PC-9 (cell line): ENCODE measurements at regions not wholly inside any gene's neighbourhood (a gene's known extent, or its start where the extent isn't known, plus 50 kb on each side); places are given as distances from the start of the nearest gene placed in this dataset.

Experiments
- EZH2 ChIP-seq: fragments of 200-600 bp; sonication (generic); IDR thresholded peaks from 2 replicates; pipeline ENCODE4 v1.8.0; 2017; ENCODE audit warnings: antibody characterized with exemption, low read depth
- TF ChIP-seq, protein P1 (sequence below): fragments of 200-600 bp; sonication (generic); conservative IDR thresholded peaks from 2 replicates; pipeline ENCODE4 v1.6.1; 2017; ENCODE audit warnings: mixed run types, antibody characterized with exemption, mild to moderate bottlenecking, moderate library complexity

DNA sequence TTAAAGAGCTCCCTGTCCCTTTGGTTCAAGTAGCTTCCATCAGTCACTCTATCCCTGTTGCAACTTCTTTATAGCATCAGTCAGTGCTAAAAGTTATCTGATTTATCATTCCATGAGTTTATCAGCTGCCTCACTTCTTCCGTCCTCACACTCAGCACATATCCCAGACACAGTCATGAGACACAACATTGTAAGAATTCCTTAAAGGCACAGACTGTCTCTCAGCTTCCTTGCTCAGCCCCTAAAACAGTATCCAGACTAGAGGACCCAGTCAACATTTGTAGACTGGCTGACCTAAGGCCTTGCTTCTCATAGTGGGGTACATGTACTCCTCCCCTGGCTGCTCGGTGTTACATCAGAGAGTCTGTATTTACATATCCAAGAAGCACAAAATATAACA, 164.9 kb upstream of the ADGRL2 start:
- TF ChIP-seq, protein P1, sequence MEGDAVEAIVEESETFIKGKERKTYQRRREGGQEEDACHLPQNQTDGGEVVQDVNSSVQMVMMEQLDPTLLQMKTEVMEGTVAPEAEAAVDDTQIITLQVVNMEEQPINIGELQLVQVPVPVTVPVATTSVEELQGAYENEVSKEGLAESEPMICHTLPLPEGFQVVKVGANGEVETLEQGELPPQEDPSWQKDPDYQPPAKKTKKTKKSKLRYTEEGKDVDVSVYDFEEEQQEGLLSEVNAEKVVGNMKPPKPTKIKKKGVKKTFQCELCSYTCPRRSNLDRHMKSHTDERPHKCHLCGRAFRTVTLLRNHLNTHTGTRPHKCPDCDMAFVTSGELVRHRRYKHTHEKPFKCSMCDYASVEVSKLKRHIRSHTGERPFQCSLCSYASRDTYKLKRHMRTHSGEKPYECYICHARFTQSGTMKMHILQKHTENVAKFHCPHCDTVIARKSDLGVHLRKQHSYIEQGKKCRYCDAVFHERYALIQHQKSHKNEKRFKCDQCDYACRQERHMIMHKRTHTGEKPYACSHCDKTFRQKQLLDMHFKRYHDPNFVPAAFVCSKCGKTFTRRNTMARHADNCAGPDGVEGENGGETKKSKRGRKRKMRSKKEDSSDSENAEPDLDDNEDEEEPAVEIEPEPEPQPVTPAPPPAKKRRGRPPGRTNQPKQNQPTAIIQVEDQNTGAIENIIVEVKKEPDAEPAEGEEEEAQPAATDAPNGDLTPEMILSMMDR, result no peak
- TF ChIP-seq EZH2, result no peak
